NCI-H146 (cell line): ENCODE measurements at regions not wholly inside any gene's neighbourhood (a gene's known extent, or its start where the extent isn't known, plus 50 kb on each side); places are given as distances from the start of the nearest gene placed in this dataset.
"Not testable (repeated sequence)": the region's sequence is repeated elsewhere in the genome, so short reads cannot be mapped to it uniquely, and the experiment has no call there.

Experiments used
- DNase-seq: peaks from one replicate; lab custom pipeline; 2025; lab: John Stamatoyannopoulos, UW

DNA sequence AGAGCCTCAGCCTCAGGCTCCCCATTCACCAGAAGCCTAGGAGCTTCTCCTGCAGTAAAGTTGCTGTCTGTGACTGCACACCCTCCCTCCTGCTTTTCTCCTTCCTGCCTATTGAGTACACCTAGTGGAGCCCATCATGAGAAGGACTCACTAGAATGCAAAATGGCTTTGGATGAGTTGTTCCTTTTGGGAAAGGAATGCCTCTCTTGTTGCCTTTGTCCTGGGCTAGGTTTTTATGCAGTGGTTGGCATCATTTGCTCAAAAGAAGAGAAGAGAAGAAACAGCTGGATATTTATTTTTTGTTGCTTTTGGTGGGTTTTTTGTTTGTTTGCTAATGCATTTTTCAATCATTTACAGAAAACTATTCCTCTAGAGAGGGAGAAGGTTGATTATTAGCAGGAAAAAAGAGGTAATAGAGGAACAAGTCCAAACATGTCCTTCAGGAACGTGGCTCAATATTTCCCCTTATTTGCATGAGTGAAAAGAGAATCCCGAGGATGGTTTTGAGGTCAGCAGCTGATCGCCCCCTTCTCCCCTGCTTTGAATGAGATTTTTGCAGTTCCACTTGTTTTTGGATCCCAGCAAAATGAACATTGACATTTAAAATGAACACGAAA lies 369.9 kb upstream of the NRP1 start:
- no peak for DNase-seq

DNA sequence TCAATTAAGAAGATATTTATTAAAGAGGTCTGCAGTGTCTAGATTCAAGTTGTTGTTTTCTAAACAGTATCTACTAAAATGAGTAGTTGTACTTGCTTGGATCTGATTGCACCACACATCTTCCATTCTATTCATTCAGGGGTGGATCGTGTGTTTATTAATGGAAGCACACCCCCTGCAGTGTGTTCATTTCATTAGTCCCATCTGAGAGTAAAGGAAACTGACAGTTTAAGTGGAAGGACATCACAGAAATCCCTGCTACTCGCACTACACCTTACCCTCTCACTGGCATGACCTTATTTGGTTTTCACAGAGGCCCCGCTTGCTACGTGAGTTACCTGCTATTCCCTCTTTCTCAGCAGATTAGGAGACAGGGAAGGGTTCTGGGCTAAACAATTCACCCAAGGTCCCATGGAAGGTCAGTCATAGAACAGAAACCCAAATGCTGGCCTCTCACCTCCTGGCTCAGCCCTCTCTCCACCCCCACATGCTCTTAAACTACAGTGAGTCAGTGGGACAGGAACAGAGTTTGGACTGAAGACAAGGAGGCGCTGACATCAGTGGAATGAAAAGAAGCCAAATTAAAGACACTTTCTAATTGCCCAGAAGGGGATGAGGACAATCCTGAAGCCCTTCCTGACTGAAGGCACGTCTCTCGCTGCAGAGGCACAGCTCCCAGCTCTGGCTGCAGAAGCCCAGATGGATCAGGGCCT lies 369.2 kb upstream of the NRP1 start:
- no peak for DNase-seq

DNA sequence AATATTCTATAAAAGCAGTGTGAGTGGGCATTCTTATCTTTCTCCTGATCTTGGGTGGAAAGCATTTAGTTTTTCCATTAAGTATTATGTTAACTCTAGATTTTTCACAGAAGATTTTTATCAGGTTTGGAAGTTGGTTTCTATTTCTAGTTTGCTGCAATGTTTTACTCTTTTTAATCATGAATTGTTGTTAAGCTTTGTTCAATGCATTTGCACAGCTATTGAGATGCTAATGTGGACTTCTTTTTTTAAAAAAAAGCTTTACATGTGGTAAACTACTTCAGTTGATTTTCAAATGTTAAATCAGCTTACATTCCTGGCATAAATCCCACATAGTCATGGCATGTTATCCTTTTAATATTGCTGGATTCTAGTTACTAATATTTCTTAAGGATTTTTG lies 363.6 kb upstream of the NRP1 start:
- no peak for DNase-seq

DNA sequence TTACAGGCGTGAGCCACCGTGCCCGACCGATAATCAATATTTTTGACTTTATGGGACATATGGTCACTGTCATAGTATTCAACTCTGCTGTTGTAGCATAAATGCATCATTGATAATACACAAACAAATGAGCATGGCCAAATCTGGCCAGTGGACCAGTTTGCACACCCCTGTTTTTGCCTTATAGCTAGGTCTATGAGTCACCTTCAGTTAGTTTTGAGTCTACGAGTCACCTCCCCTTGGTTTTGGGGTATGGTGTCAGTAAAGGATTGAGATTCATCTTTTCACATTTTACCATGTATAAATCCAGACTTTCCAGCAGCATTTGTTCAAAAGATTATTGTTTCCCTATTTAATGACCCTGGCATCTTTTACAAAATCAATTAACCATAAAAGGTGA lies 362.5 kb upstream of the NRP1 start:
- no peak for DNase-seq

DNA sequence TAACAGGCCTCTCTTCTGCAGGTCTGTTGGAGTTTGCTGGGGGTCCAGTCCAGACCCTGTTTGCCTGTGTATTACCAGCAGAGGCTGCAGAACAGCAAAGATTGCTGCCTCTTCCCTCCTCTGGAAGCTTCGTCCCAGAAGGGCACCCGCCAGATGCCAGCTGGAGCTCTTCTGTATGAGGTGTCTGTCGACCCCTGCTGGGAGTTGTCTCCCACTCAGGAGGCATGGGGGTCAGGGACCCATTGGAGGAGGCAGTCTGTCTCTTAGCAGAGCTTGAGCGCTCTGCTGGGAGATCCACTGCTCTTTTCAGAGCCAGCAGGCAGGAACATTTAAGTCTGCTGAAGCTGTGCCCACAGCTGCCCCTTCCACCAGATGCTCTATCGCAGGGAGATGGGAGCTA lies 361.1 kb upstream of the NRP1 start:
- no peak for DNase-seq

DNA sequence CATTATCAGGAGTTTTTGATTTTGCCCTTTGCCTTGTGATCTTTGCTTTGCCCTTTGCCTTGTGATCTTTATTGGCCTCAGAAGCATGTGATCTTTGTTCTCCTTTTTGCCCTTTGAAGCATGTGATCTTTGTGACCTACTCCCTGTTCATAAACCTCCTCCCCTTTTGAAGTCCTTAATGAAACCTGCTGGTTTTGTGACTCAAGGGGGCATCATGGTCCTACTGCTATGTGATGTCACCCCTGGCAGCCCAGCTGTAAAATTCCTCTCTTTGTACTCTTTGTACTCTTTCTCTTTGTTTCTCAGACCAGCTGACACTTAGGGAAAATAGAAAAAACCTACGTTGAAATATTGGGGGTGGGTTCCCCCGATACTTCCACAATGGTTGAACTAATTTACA lies 356.1 kb upstream of the NRP1 start:
- DNase-seq = not testable (repeated sequence)

DNA sequence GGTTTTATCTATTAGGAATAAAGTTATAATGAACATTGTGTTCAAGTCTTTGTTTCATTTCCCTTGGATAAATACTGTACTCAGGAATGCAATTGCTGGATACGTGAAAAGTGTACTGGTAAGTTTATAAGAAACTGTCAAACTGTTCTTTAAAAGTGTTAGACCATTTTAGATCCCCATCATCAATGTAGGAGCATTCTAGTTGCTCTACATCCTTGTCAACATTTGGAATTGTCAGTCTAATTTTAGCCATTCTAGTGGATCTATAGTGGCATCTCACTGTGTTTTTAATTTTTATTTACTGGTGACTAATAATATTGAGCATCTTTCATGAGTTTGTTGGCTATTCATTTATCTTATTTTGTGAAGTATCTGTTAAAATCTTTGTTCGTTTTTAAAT lies 354.0 kb upstream of the NRP1 start:
- DNase-seq = no peak

GRCh38 chr10:33684211-33684611 lies 349.7 kb upstream of the NRP1 start:
- no peak for DNase-seq

DNA sequence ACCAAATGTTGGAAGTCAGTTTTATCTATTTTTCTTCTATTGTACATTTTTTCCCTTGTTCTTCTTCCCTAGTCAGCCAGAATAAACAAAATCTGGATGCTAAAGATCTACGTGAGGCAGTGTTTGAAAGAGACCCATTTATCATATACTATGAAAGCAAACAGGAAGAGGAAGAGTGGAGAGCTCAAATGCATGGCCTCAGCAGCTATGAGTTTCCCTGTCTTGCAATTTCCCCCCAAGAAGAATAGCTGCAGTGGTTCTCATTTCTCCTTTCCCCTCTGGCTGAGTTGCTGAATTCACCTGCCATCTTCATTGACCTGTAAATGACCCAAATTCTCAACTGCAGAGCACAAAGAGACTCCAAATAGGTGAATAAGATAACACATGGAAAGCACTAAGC lies 347.1 kb upstream of the NRP1 start:
- no peak for DNase-seq

DNA sequence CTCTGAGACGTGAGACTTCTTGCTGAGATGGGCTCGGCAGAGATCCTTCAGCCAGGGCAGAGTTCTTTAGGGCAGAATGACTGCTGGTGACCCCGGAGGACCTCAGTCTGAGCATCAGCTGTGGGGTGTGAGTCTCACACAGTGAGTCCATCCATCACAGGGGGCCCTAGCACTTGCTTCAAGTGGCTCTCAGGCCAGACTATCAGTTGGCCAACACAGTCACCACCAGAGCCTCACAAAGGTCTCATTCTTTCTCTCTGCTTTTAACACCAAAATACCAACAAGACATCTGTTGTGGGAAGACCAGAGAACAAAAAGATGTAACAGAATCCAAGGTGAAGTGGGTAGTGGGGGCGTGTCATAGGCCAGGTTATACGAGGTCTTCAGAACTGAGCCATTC lies 345.6 kb upstream of the NRP1 start:
- no peak for DNase-seq

DNA sequence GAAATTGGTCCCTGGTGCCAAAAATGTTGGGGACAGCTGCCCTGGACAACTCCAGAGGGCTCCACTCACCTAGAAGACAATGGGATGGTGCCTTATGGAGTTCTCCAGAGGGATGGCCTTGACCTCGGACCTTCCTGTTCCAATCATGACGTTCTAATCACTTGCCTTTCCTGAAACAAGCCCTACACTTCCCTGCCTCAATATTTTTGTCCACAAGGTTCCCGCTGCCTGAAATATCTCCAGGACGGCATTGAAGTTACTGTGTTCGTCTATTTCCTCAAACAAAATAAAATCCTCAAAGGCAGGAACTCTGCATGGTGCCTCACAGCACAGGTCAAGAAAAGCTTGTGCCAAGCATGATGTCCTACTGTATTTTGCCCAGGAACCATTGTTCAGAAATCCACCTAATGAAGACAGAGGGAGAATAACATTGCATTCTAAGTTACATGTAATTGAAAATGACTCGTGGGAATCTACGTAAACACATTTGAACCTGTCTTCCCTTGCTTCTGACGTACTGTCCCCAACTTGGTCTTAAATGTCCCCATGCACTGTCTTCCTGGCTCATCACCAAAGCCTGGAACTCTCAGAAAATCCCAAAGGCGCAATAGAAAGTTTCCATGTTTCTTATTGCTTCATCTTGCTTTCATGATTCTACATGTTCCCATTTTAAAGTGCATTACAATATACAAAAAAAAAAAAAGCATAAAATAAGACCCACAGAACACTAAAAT lies 342.3 kb upstream of the NRP1 start:
- DNase-seq = no peak

DNA sequence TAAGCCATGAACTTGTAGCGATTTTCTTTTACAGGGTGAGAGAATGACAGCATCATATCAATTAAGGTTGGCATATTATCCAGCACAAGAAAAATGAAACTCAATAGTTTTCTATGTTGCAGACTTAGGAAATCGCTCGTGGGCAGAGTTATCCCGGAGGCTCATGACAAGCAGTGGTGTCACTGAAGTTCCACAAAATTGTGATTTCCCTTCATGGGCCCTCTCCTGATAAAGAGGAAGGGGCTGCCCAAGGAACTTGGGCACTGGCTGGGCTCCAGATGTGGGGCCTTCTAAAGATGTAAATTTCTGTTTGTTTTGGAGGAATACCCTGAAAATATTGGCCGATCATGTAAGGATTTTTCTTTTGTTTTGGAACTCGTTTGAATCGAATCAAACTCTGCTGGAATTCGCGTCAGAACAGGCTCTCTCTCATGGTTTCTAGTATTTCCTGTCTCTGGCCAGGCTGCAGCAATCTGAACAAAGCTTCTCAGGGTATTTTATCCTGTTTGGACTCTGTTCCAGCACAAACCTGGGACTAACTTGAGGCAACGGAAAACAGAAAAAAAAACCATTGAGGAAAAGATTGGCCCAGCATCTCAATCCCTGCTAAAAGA lies 340.6 kb upstream of the NRP1 start:
- no peak for DNase-seq

- no peak for DNase-seq
These were observed 340.0 kb upstream of the NRP1 start for GRCh38 chr10:33674491-33674890.

DNA sequence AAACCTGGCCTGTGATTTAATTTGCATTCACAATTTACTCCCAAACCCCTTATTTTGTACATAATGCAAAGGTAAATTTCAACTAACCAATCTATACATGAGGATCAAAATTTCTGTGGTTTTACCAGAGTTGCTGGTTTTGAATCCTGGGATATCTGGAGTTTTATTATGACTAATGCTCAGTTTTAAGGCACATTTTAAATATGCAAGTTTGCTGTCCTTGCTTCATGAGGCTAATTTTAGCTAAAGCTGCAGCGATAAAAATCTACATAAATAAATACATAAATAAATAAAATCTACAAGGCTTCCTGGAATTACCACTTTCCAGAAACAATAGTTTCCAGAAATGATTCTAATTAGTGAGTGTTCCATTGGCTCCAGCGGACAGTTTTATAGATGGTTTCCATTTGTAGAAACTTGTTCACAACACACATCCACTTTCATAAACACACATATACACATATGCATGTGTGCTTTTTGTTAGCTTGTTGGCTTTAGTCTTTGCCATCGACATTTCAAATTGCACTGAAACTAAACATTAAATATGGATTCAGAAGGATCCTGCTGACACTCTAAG lies 339.5 kb upstream of the NRP1 start:
- no peak for DNase-seq

GRCh38 chr10:33669904-33670303 lies 335.4 kb upstream of the NRP1 start:
- no peak for DNase-seq

DNA sequence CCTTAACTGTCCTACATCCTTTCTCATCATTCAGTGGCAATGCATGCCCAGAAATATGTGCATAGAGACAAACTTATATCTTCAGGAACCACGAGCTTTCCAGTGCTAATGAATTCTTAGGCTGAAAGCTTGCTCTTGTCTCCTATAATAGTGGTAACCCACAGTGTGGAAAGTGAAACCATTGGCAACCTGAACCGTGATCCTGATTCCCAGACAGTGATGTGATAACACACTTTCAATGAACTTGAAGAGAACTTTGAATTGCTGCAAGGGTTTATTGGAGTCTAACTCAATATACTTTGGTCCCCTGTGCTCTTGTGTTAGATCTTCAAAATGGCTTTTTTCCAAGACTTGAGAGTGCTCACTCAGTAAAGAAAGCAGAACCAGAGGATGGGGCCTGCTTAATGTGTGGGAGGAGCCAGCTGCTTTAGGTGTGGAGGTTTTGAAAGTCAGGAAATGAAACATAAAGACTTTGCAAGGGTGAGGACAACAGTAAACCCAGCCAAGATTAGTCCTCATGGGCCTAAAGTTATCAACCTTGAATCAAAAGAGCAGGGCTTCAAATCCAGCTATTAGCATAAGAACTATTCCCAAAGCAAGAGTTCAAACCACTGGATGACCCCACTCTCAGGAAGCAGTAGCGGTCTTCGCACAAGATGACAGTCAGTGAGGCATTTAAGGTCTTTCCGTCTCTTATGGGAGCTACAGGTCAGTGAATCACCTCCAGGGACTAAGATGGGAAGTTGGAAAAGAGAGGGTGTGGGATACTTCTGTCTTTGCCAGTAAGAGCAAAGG lies 332.4 kb upstream of the NRP1 start:
- DNase-seq = no peak

GRCh38 chr10:33665501-33665900 lies 331.0 kb upstream of the NRP1 start:
- DNase-seq = no peak

- no peak for DNase-seq
These were observed 329.6 kb upstream of the NRP1 start for GRCh38 chr10:33664070-33664469.

GRCh38 chr10:33661580-33662336 lies 327.3 kb upstream of the NRP1 start:
- DNase-seq = peak; percentile 51

- no peak for DNase-seq
These were observed 325.9 kb upstream of the NRP1 start for GRCh38 chr10:33660329-33660728.

DNA sequence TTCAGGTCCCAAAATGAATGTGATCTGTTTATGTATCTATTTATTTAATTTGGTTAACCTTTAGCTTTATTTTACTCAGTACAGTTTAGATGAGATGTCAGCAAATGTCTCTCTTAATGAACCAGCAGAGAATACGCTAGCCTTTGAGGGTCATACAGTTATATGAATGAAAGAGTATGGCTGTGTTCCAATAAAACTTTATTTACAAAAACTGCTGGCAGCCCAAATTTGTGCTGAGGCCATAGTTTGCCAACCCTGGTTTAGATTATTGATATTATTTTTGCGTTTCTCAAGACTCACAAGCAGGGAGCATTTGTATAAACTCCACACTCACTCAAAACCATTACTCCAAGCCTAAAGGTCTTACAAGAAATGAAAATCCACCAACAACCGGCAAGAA lies 323.4 kb upstream of the NRP1 start:
- DNase-seq = no peak
